ENCODE measurements at regions not wholly inside any gene's neighbourhood (a gene's known extent, or its start where the extent isn't known, plus 50 kb on each side); places are given as distances from the start of the nearest gene placed in this dataset.

GRCh38 chrX:27336466-27337091 is 126.6 kb downstream of the PPP4R3C start:
- Histone ChIP-seq H3K4me2 (ENCODE audit: low read length) (no peak overlapping the region), H3K36me3 (ENCODE audit: control insufficient read depth, low read length) (no peaks in the 10 kb centered on the region), H3K9me2 (replicated peaks; ENCODE audit: control insufficient read depth, low read length) (no peaks in the 10 kb centered on the region), H4K20me1 (ENCODE audit: control insufficient read depth, insufficient read depth, low read depth, low read length) (no peaks in the 10 kb centered on the region), H3K79me2 (ENCODE audit: control insufficient read depth, low read length) (no peaks in the 10 kb centered on the region), H3K4me3 (ENCODE audit: low read length) (no peak overlapping the region), H3K4me1 (ENCODE audit: control insufficient read depth, low read length) (no peaks in the 10 kb centered on the region), H3F3A (ENCODE audit: control insufficient read depth, insufficient read depth) (no peaks in the 10 kb centered on the region), H3K9me3 (ENCODE audit: control insufficient read depth, insufficient read depth, low read length) (no peaks in the 10 kb centered on the region), H3K27me3 (ENCODE audit: control insufficient read depth, low read length) (no peaks in the 10 kb centered on the region), H3K27ac (ENCODE audit: low read depth, low read length) (no peak overlapping the region)
- TF ChIP-seq CTCF (IDR thresholded peaks at IDR 0.05; ENCODE audit: low read depth, low read length, poor library complexity, severe bottlenecking) (peak; percentile 60), EZH2phosphoT487 (IDR thresholded peaks at IDR 0.05; ENCODE audit: borderline replicate concordance, low read length) (no peak)

- Histone ChIP-seq H3K27me3 (ENCODE audit: control insufficient read depth, low read length) (no peaks in the 10 kb centered on the region), H3K4me3 (ENCODE audit: low read length) (no peak overlapping the region), H4K20me1 (ENCODE audit: control insufficient read depth, insufficient read depth, low read depth, low read length) (no peaks in the 10 kb centered on the region), H3F3A (ENCODE audit: control insufficient read depth, insufficient read depth) (no peaks in the 10 kb centered on the region), H3K36me3 (ENCODE audit: control insufficient read depth, low read length) (no peaks in the 10 kb centered on the region), H3K27ac (ENCODE audit: low read depth, low read length) (no peak overlapping the region), H3K4me1 (ENCODE audit: control insufficient read depth, low read length) (no peaks in the 10 kb centered on the region), H3K9me2 (replicated peaks; ENCODE audit: control insufficient read depth, low read length) (no peaks in the 10 kb centered on the region), H3K79me2 (ENCODE audit: control insufficient read depth, low read length) (no peaks in the 10 kb centered on the region), H3K9me3 (ENCODE audit: control insufficient read depth, insufficient read depth, low read length) (no peaks in the 10 kb centered on the region), H3K4me2 (ENCODE audit: low read length) (no peak overlapping the region)
- no peak for TF ChIP-seq EZH2phosphoT487 (IDR thresholded peaks at IDR 0.05; ENCODE audit: borderline replicate concordance, low read length)
- no peak for TF ChIP-seq CTCF (IDR thresholded peaks at IDR 0.05; ENCODE audit: low read depth, low read length, poor library complexity, severe bottlenecking)
Measured at GRCh38 chrX:27321632-27322031, 141.5 kb downstream of the PPP4R3C start.

- no peaks in the 10 kb centered on the region for H3K4me1 ChIP-seq (ENCODE audit: control insufficient read depth, low read length)
- no peaks in the 10 kb centered on the region for H3K9me2 ChIP-seq (replicated peaks; ENCODE audit: control insufficient read depth, low read length)
- H3K9me3 ChIP-seq (ENCODE audit: control insufficient read depth, insufficient read depth, low read length): no peaks in the 10 kb centered on the region
- no peaks in the 10 kb centered on the region for H3F3A ChIP-seq (ENCODE audit: control insufficient read depth, insufficient read depth)
- no peaks in the 10 kb centered on the region for H3K27me3 ChIP-seq (ENCODE audit: control insufficient read depth, low read length)
- no peaks in the 10 kb centered on the region for H4K20me1 ChIP-seq (ENCODE audit: control insufficient read depth, insufficient read depth, low read depth, low read length)
- no peaks in the 10 kb centered on the region for H3K79me2 ChIP-seq (ENCODE audit: control insufficient read depth, low read length)
- no peak overlapping the region for H3K4me3 ChIP-seq (ENCODE audit: low read length)
- H3K4me2 ChIP-seq (ENCODE audit: low read length): no peak overlapping the region
- no peaks in the 10 kb centered on the region for H3K36me3 ChIP-seq (ENCODE audit: control insufficient read depth, low read length)
- TF ChIP-seq CTCF (IDR thresholded peaks at IDR 0.05; ENCODE audit: low read depth, low read length, poor library complexity, severe bottlenecking): no peak
- no peak for TF ChIP-seq EZH2phosphoT487 (IDR thresholded peaks at IDR 0.05; ENCODE audit: borderline replicate concordance, low read length)
- no peak overlapping the region for H3K27ac ChIP-seq (ENCODE audit: low read depth, low read length)
Measured at GRCh38 chrX:27309406-27309805, 153.7 kb downstream of the PPP4R3C start.
